ENCODE measurements at regions not wholly inside any gene's neighbourhood (a gene's known extent, or its start where the extent isn't known, plus 50 kb on each side); places are given as distances from the start of the nearest gene placed in this dataset.

DNA sequence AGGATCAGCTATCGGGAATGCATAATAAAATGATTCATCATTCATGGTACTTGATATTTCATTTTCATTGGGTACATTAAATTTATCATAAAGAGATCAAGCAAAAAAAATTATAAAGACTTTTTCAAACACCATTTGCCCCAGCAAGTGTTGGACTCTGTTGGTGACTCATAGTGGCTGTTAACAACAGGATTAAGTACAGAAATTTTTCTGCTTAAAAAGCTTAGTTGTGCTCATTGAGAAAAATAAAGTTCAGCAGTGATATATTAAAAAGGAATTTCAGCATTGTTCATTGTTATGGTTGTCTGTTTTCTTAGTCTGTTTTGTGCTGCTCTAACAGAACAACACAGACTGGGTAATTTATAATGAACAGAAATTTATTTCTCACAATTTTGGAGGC, 86.2 kb upstream of the PCDH10 start:
- WGBS (ENCODE audit: extremely low coverage, insufficient read length, low lambda C conversion rate): no CpG with 5 or more reads among the region's 1 CpG
- peak overlapping the region in 1 of 3 experiments; percentile 67; a peak in 2 of 7 replicates for H3K27ac Mint-ChIP-seq
- H2AK5ac ChIP-seq (ENCODE audit: insufficient read length, low read length): no peak overlapping the region
- H3K4me1 ChIP-seq (ENCODE audit: insufficient read depth, low read length): no peaks in the 10 kb centered on the region
- no peak overlapping the region for H4K8ac ChIP-seq (replicated peaks; ENCODE audit: insufficient read length, low read depth, low read length)
- H3K79me1 ChIP-seq (ENCODE audit: insufficient read depth, low read depth, low read length, poor library complexity, severe bottlenecking): no peaks in the 10 kb centered on the region
- no peak overlapping the region for H4K91ac ChIP-seq (ENCODE audit: insufficient read length, low read depth, low read length)
- no peak overlapping the region for H3K4ac ChIP-seq (ENCODE audit: low read depth, low read length)
- H3K27ac ChIP-seq (ENCODE audit: insufficient read length, low read depth, low read length): no peak overlapping the region
- TF ChIP-seq, protein P1, sequence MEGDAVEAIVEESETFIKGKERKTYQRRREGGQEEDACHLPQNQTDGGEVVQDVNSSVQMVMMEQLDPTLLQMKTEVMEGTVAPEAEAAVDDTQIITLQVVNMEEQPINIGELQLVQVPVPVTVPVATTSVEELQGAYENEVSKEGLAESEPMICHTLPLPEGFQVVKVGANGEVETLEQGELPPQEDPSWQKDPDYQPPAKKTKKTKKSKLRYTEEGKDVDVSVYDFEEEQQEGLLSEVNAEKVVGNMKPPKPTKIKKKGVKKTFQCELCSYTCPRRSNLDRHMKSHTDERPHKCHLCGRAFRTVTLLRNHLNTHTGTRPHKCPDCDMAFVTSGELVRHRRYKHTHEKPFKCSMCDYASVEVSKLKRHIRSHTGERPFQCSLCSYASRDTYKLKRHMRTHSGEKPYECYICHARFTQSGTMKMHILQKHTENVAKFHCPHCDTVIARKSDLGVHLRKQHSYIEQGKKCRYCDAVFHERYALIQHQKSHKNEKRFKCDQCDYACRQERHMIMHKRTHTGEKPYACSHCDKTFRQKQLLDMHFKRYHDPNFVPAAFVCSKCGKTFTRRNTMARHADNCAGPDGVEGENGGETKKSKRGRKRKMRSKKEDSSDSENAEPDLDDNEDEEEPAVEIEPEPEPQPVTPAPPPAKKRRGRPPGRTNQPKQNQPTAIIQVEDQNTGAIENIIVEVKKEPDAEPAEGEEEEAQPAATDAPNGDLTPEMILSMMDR (conservative IDR thresholded peaks at IDR 0.05): no peak
- no peak overlapping the region for H3T11ph ChIP-seq (ENCODE audit: low read length)
- H2BK20ac ChIP-seq (ENCODE audit: low read depth, low read length, poor library complexity, severe bottlenecking): no peak overlapping the region
- H3K9ac ChIP-seq (ENCODE audit: extremely low read depth, insufficient read length, low read length): no peak overlapping the region
- no peak overlapping the region for H3K18ac ChIP-seq (ENCODE audit: insufficient read length, low read depth, low read length)
- no peak overlapping the region for H3K4me2 ChIP-seq (ENCODE audit: insufficient read depth, insufficient read length, low read length)
- H2BK120ac ChIP-seq (ENCODE audit: low read depth, low read length, poor library complexity, severe bottlenecking): no peak overlapping the region
- peaks cover 0 to under 1% of the 10 kb centered on the region in 2 experiments; a peak in 2 of 5 replicates for H3K9me3 Mint-ChIP-seq
- H2AFZ ChIP-seq (ENCODE audit: low read length): no peak overlapping the region
- no peaks in the 10 kb centered on the region for H3K9me3 ChIP-seq (ENCODE audit: control insufficient read depth, low read depth, low read length)
- H3K23ac ChIP-seq (ENCODE audit: insufficient read length, low read depth, low read length): no peak overlapping the region
- no peak overlapping the region for H2BK12ac ChIP-seq (ENCODE audit: insufficient read length, low read depth, low read length)
- H3K23me2 ChIP-seq (ENCODE audit: insufficient read length, low read depth, low read length, poor library complexity, severe bottlenecking): no peaks in the 10 kb centered on the region
- H3K14ac ChIP-seq (ENCODE audit: insufficient read depth, low read length): no peak overlapping the region
- H3K4me1 Mint-ChIP-seq: peaks cover 8% of the 10 kb centered on the region in 2 experiments
- no peaks in the 10 kb centered on the region for H3K27me3 Mint-ChIP-seq (ENCODE audit: low read depth)
- no peaks in the 10 kb centered on the region for H3K27me3 ChIP-seq (ENCODE audit: insufficient read depth, low read length)
- H4K5ac ChIP-seq (ENCODE audit: insufficient read length, low read depth, low read length): no peak overlapping the region
- H3K36me3 Mint-ChIP-seq (ENCODE audit: insufficient read depth in 1 of 3, low read depth in 3 of 3): no peaks in the 10 kb centered on the region; a peak in 1 of 7 replicates
- no peaks in the 10 kb centered on the region for H4K20me1 ChIP-seq (ENCODE audit: control insufficient read depth, insufficient read depth, insufficient read length)
- H3K56ac ChIP-seq (ENCODE audit: insufficient read length, low read depth, low read length): no peak overlapping the region
- H2BK5ac ChIP-seq (ENCODE audit: insufficient read length, low read length): no peak overlapping the region
- no peak overlapping the region for H2BK15ac ChIP-seq (ENCODE audit: low read depth, low read length)
- H3K79me2 ChIP-seq (ENCODE audit: insufficient read depth, low read length): no peaks in the 10 kb centered on the region
- H3K4me3 Mint-ChIP-seq: no peak overlapping the region
- no peak for DNase-seq
